ENCODE measurements at regions not wholly inside any gene's neighbourhood (a gene's known extent, or its start where the extent isn't known, plus 50 kb on each side); places are given as distances from the start of the nearest gene placed in this dataset.
"Not testable (repeated sequence)": the region's sequence is repeated elsewhere in the genome, so short reads cannot be mapped to it uniquely, and the experiment has no call there.

- Mint-ChIP-seq H3K4me1 (ENCODE audit: low read depth) (peaks cover 15% of the 10 kb centered on the region), H3K9me3 (no peaks in the 10 kb centered on the region), H3K27me3 (ENCODE audit: insufficient read depth) (no peaks in the 10 kb centered on the region), H3K27ac (no peak overlapping the region), H3K36me3 (ENCODE audit: low read depth) (no peaks in the 10 kb centered on the region), H3K4me3 (no peak overlapping the region)
- TF ChIP-seq CTCF (IDR thresholded peaks at IDR 0.05) = no peak
- DNase-seq = no peak
These were observed 178.0 kb upstream of the IGFBP3 start for GRCh38 chr7:46099076-46099475.

- no peak for TF ChIP-seq CTCF (IDR thresholded peaks at IDR 0.05)
- Mint-ChIP-seq H3K4me1 (ENCODE audit: low read depth) (peaks cover 13% of the 10 kb centered on the region), H3K4me3 (no peak overlapping the region), H3K9me3 (no peaks in the 10 kb centered on the region), H3K36me3 (ENCODE audit: low read depth) (peaks cover 11% of the 10 kb centered on the region; the same call in 1 of the 2 replicates), H3K27ac (no peak overlapping the region), H3K27me3 (ENCODE audit: insufficient read depth) (no peaks in the 10 kb centered on the region)
- DNase-seq = no peak
These were observed 170.0 kb upstream of the IGFBP3 start for GRCh38 chr7:46091071-46091470.

- Mint-ChIP-seq H3K27me3 (ENCODE audit: insufficient read depth) (no peaks in the 10 kb centered on the region), H3K27ac (no peak overlapping the region), H3K4me1 (ENCODE audit: low read depth) (peaks cover 13% of the 10 kb centered on the region), H3K4me3 (no peak overlapping the region), H3K36me3 (ENCODE audit: low read depth) (peaks cover 11% of the 10 kb centered on the region; the same call in 1 of the 2 replicates), H3K9me3 (no peaks in the 10 kb centered on the region)
- DNase-seq = no peak
- TF ChIP-seq CTCF (IDR thresholded peaks at IDR 0.05) = no peak
These were observed 168.2 kb upstream of the IGFBP3 start for GRCh38 chr7:46089281-46089680.

GRCh38 chr7:46088486-46088885 lies 167.4 kb upstream of the IGFBP3 start:
- H3K4me3 Mint-ChIP-seq; H3K27me3 Mint-ChIP-seq (ENCODE audit: insufficient read depth); H3K9me3 Mint-ChIP-seq; H3K27ac Mint-ChIP-seq; DNase-seq: not testable (repeated sequence)
- Mint-ChIP-seq H3K4me1 (ENCODE audit: low read depth) (peaks cover 13% of the 10 kb centered on the region), H3K36me3 (ENCODE audit: low read depth) (peaks cover 11% of the 10 kb centered on the region; the same call in 1 of the 2 replicates)

GRCh38 chr7:46080595-46081159 lies 159.6 kb upstream of the IGFBP3 start:
- H3K9me3 Mint-ChIP-seq = no peaks in the 10 kb centered on the region
- no peaks in the 10 kb centered on the region for H3K36me3 Mint-ChIP-seq (ENCODE audit: low read depth)
- no peak overlapping the region for H3K4me3 Mint-ChIP-seq
- no peaks in the 10 kb centered on the region for H3K27me3 Mint-ChIP-seq (ENCODE audit: insufficient read depth)
- DNase-seq = peak; percentile 33
- H3K27ac Mint-ChIP-seq = no peak overlapping the region
- peaks cover 46% of the 10 kb centered on the region for H3K4me1 Mint-ChIP-seq (ENCODE audit: low read depth)
- no peak for TF ChIP-seq CTCF (IDR thresholded peaks at IDR 0.05)

GRCh38 chr7:46079421-46079820 lies 158.3 kb upstream of the IGFBP3 start:
- Mint-ChIP-seq H3K9me3 (no peaks in the 10 kb centered on the region), H3K36me3 (ENCODE audit: low read depth) (no peaks in the 10 kb centered on the region), H3K4me3 (no peak overlapping the region), H3K27me3 (ENCODE audit: insufficient read depth) (no peaks in the 10 kb centered on the region), H3K4me1 (ENCODE audit: low read depth) (peaks cover 46% of the 10 kb centered on the region), H3K27ac (no peak overlapping the region)
- DNase-seq = no peak
- no peak for TF ChIP-seq CTCF (IDR thresholded peaks at IDR 0.05)
